PC-9 (cell line): ENCODE measurements at regions not wholly inside any gene's neighbourhood (a gene's known extent, or its start where the extent isn't known, plus 50 kb on each side); places are given as distances from the start of the nearest gene placed in this dataset.

Source experiments
- BruUV-seq: library from RNA; stranded (reverse); fragments of 400-500 nt; replicated peaks from 2 replicates; lab custom pipeline; 2021; lab: Mats Ljungman, UMichigan
- CTCF ChIA-PET: fragments of 300-600 bp; sonication (Branson Sonifier 250); formaldehyde crosslinking; loops from one replicate; lab custom pipeline; 2022; ENCODE audit warnings: antibody characterized with exemption; lab: Charles Lee
- POLR2A ChIA-PET: fragments of 300-600 bp; sonication (Branson Sonifier 250); formaldehyde crosslinking; loops from one replicate; lab custom pipeline; 2022; ENCODE audit warnings: antibody characterized with exemption; ENCODE audit not compliant: unreplicated experiment; lab: Charles Lee
- DNase-seq, 2 experiments: peaks; one replicate each; pipeline versions ENCODE4 v3.0.0 to v3.0.0-alpha.2; 2015 to 2022; ENCODE audit warnings: mixed read lengths in 1 of 2
- H2AFZ ChIP-seq: fragments of 200-600 bp; sonication (generic); 2 replicates; pipeline ENCODE4 v1.8.1; 2017; ENCODE audit warnings: antibody characterized with exemption
- H3F3A ChIP-seq: fragments of 200-600 bp; sonication (generic); 2 replicates; pipeline ENCODE4 v1.8.1; 2017; ENCODE audit warnings: antibody characterized with exemption, mild to moderate bottlenecking, low read depth; ENCODE audit not compliant: insufficient read depth
- H3K27ac ChIP-seq: fragments of 200-600 bp; sonication (generic); 2 replicates; pipeline ENCODE4 v1.6.1; 2016; ENCODE audit warnings: mixed run types
- H3K27me3 ChIP-seq: fragments of 200-600 bp; sonication (generic); 2 replicates; pipeline ENCODE4 v1.6.1; 2016; ENCODE audit warnings: low read depth, mixed run types; ENCODE audit not compliant: insufficient read depth
- H3K36me3 ChIP-seq: fragments of 200-600 bp; sonication (generic); 2 replicates; pipeline ENCODE4 v1.6.1; 2016; ENCODE audit warnings: low read depth, mixed run types
- H3K4me1 ChIP-seq: fragments of 200-600 bp; sonication (generic); replicated peaks from 2 replicates; pipeline ENCODE4 v1.6.1; 2016; ENCODE audit warnings: mixed run types; ENCODE audit not compliant: insufficient read depth
- H3K4me2 ChIP-seq: fragments of 200-600 bp; sonication (generic); 2 replicates; pipeline ENCODE4 v1.6.1; 2017; ENCODE audit warnings: mixed run types
- H3K4me3 ChIP-seq: fragments of 200-600 bp; sonication (generic); 2 replicates; pipeline ENCODE4 v1.6.1; 2016; ENCODE audit warnings: mixed run types
- H3K79me2 ChIP-seq: fragments of 200-600 bp; sonication (generic); 2 replicates; pipeline ENCODE4 v1.6.1; 2017; ENCODE audit warnings: low read depth, mixed run types
- H3K9me2 ChIP-seq: fragments of 200-600 bp; sonication (generic); 2 replicates; pipeline ENCODE4 v1.8.1; 2017; ENCODE audit warnings: mild to moderate bottlenecking; ENCODE audit not compliant: insufficient read depth
- H3K9me3 ChIP-seq: fragments of 200-600 bp; sonication (generic); 2 replicates; pipeline ENCODE4 v1.8.1; 2016; ENCODE audit warnings: low read depth; ENCODE audit not compliant: insufficient read depth
- H4K20me1 ChIP-seq: fragments of 200-600 bp; sonication (generic); 2 replicates; pipeline ENCODE4 v1.8.1; 2017; ENCODE audit not compliant: insufficient read depth
- EZH2 ChIP-seq: fragments of 200-600 bp; sonication (generic); IDR thresholded peaks from 2 replicates; pipeline ENCODE4 v1.8.0; 2017; ENCODE audit warnings: antibody characterized with exemption, low read depth
- intact Hi-C: fragments of 100-400 bp; cut with micrococcal nuclease; formaldehyde crosslinking; loops from one replicate; pipeline ENCODE4 v1.10.0; 2022; ENCODE audit not compliant: unreplicated experiment
- TF ChIP-seq, protein P1 (sequence below): fragments of 200-600 bp; sonication (generic); conservative IDR thresholded peaks from 2 replicates; pipeline ENCODE4 v1.6.1; 2017; ENCODE audit warnings: mixed run types, antibody characterized with exemption, mild to moderate bottlenecking, moderate library complexity

DNA sequence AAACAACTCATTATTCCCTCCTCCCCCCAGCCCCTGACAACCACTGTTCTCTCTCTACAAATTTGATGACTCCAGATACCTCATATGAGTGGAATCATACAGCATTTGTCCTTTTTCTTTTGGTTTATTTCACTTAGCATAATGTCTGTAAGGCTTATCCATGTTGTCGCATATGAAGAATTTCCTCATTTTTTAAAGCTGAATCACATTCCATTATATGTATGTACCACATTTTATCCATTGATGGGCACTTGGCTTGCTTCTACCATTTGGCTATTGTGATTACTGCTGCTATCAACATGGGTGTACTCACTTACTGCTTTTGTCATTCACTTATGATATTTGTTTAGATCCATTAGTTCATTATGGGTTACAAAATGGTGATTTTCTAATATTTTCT is 112.8 kb downstream of the BUB3 start:
- no peaks in the 10 kb centered on the region for H3K9me2 ChIP-seq
- POLR2A ChIA-PET, result no interaction called here
- no peaks in the 10 kb centered on the region for H3K4me1 ChIP-seq
- no peak overlapping the region for H3K27ac ChIP-seq
- H3K36me3 ChIP-seq, result no peaks in the 10 kb centered on the region
- CTCF ChIA-PET, result no interaction called here
- no peaks in the 10 kb centered on the region for H3K9me3 ChIP-seq
- TF ChIP-seq, protein P1, sequence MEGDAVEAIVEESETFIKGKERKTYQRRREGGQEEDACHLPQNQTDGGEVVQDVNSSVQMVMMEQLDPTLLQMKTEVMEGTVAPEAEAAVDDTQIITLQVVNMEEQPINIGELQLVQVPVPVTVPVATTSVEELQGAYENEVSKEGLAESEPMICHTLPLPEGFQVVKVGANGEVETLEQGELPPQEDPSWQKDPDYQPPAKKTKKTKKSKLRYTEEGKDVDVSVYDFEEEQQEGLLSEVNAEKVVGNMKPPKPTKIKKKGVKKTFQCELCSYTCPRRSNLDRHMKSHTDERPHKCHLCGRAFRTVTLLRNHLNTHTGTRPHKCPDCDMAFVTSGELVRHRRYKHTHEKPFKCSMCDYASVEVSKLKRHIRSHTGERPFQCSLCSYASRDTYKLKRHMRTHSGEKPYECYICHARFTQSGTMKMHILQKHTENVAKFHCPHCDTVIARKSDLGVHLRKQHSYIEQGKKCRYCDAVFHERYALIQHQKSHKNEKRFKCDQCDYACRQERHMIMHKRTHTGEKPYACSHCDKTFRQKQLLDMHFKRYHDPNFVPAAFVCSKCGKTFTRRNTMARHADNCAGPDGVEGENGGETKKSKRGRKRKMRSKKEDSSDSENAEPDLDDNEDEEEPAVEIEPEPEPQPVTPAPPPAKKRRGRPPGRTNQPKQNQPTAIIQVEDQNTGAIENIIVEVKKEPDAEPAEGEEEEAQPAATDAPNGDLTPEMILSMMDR, result no peak
- no peak for TF ChIP-seq EZH2
- no peaks in the 10 kb centered on the region for H3F3A ChIP-seq
- no peak for DNase-seq
- H3K4me2 ChIP-seq, result no peak overlapping the region
- no peak overlapping the region for H3K4me3 ChIP-seq
- no peaks in the 10 kb centered on the region for H3K79me2 ChIP-seq
- no peaks in the 10 kb centered on the region for H4K20me1 ChIP-seq
- BruUV-seq, result no TSS peak
- no peaks in the 10 kb centered on the region for H3K27me3 ChIP-seq
- intact Hi-C loops, result no loop called here
- no peak overlapping the region for H2AFZ ChIP-seq

DNA sequence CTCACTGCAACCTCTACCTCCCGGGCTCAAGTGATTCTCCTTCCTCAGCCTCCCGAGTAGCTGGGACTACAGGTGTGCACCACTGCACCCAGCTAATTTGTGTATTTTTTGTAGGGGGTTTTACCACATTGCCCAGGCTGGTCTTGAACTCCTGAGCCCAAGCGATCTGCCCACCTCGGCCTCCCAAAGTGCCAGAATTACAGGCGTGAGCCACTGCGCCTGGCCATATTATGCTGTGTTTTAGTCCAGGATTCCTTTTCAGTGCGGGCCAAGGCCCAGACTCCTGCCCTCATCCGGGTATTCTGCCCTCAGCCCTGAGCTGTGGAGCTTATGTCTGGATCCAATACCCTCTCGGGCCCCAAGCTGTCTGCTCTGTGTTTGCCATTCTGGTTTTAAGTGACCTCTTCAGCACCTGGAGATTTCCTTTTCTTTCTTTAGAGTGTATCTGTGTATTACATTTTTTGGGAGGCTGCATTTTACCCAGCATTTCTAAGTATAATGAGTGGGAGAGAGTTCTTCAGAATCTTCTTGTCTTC is 114.9 kb downstream of the BUB3 start:
- H3F3A ChIP-seq, result no peaks in the 10 kb centered on the region
- no peak for DNase-seq
- H2AFZ ChIP-seq, result no peak overlapping the region
- ChIA-PET CTCF (no interaction called here), POLR2A (no interaction called here)
- no TSS peak for BruUV-seq
- H3K36me3 ChIP-seq, result no peaks in the 10 kb centered on the region
- no peaks in the 10 kb centered on the region for H3K9me3 ChIP-seq
- intact Hi-C loops, result no loop called here
- H3K4me2 ChIP-seq, result no peak overlapping the region
- H3K27me3 ChIP-seq, result no peaks in the 10 kb centered on the region
- no peaks in the 10 kb centered on the region for H3K4me1 ChIP-seq
- no peak overlapping the region for H3K4me3 ChIP-seq
- no peak overlapping the region for H3K27ac ChIP-seq
- TF ChIP-seq, protein P1, result no peak
- no peak for TF ChIP-seq EZH2
- no peaks in the 10 kb centered on the region for H3K79me2 ChIP-seq
- H4K20me1 ChIP-seq, result no peaks in the 10 kb centered on the region
- no peaks in the 10 kb centered on the region for H3K9me2 ChIP-seq

DNA sequence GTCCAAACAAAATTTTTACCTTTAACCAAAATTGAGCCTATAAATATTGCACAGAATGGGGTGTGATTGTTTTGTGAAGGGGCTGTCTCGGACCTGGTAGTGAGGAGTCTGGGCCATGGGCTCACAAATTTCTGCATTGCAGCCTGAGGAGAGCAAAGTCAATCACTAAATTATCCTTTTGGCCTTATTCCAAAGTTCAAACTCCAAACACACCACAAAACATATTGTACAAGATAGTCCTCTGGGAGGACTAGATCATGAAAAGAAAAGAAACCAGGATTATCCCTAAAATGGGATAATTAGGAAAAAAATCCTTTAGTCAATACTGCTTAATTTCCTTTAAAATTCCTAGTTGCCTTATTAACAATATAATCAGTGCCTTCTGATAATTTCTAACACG is 115.5 kb downstream of the BUB3 start:
- BruUV-seq, result no TSS peak
- Histone ChIP-seq H3K4me3 (no peak overlapping the region), H3K36me3 (no peaks in the 10 kb centered on the region), H3K27ac (no peak overlapping the region), H3K4me1 (no peaks in the 10 kb centered on the region), H2AFZ (no peak overlapping the region), H3F3A (no peaks in the 10 kb centered on the region), H3K9me2 (no peaks in the 10 kb centered on the region), H4K20me1 (no peaks in the 10 kb centered on the region), H3K4me2 (no peak overlapping the region), H3K9me3 (no peaks in the 10 kb centered on the region), H3K79me2 (no peaks in the 10 kb centered on the region), H3K27me3 (no peaks in the 10 kb centered on the region)
- no peak for DNase-seq
- intact Hi-C loops, result no loop called here
- CTCF ChIA-PET, result no interaction called here
- POLR2A ChIA-PET, result no interaction called here
- no peak for TF ChIP-seq EZH2
- TF ChIP-seq, protein P1, result no peak
